ENCODE measurements at regions not wholly inside any gene's neighbourhood (a gene's known extent, or its start where the extent isn't known, plus 50 kb on each side); places are given as distances from the start of the nearest gene placed in this dataset.
"Not testable (repeated sequence)": the region's sequence is repeated elsewhere in the genome, so short reads cannot be mapped to it uniquely, and the experiment has no call there.

DNA sequence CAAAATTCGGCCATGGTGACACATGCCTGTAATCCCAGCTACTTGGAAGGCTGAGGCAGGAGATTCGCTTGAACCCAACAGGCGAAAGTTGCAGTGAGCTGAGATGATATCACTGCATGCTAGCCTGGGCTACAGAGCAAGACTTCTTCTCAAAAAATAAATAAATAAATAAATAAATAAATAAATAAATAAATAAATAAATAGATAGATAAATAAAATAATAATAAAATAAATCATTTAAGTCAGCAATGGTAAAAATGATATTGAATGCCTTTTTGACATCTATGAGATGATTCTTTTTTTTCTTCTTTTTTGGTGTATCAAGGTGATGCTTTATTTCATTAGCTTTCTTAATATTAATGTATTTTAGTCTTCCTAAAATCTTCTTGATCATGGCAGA is 221.7 kb upstream of the RXFP2 start:
- no peak for DNase-seq (ENCODE audit: low read depth in 2 of 2)

DNA sequence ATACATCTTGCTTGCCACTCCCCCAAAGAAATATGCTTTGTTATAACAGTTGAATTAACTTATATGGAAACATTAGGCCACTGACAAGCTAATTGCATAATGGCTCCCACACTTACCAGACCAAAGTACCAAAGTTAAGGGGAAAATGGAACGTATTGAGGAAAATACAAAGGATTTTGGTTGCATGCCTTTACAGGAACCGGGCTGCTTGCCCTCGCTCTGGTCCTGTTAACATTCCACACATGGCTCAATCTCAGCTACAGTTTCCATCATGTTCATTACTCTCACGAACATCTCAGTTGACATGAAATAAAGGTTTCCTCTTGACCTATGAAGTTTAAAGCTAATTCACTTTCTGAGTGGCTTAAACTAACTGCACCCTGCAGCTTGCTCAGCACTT is 220.7 kb upstream of the RXFP2 start:
- no peak for DNase-seq (ENCODE audit: low read depth in 2 of 2)

DNA sequence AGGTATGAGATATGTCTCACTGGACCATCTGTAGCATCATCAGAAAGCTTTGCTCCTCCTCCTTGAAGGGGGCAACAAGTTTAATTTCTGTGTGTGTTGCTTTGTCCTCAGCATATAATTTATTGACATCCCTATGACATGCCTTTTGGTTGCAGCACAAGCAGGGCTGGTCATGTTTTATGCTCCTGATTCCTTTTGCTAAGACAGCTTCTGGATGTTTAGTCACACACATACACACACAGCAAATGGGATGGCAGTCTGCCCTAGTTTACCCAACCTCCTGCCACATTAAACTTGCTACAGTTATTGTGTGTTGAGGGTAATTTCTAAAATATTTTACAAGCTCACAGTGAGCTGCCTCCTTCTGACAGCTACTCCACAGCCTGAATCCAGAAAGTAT is 217.9 kb upstream of the RXFP2 start:
- DNase-seq (ENCODE audit: low read depth in 2 of 2) = no peak

DNA sequence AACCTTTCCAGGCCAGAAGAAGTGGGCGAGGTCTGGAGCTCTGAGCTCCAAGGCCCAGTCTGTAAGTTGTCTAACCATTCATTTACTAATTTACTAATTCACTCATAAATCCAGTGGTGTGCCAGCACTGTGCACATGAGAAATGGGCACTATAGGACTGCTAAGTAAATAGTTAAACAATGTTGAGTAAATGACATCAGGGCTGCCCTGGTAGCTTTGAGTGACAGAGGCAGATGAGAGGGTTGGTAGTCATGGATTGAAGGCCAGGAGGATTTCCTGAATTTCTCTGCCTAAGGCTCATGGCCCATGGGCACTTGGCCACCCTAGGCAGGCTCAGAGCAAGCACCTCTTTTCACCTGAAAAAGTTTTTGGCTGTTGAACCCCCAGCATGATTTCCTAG is 216.9 kb upstream of the RXFP2 start:
- no peak for DNase-seq (ENCODE audit: low read depth in 2 of 2)

DNA sequence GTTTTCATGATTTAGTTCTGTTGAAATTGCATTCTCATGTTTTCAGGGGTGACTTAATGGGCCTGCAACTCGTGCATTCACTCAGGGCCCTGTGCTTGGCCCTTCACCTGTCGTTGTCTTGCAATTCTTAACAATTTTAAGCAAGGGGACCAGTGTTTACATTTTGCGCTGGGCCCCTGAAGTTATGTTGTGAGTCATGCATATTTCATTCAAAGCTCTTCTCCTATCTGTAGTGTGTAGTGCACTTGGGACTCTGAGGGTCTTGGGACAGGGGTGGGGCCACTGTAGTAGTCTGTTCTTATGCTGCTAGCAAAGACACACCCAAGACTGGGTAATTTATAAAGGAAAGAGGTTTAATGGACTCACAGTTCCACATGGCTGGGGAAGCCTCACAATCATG is 211.2 kb upstream of the RXFP2 start:
- no peak for DNase-seq (ENCODE audit: low read depth in 2 of 2)

DNA sequence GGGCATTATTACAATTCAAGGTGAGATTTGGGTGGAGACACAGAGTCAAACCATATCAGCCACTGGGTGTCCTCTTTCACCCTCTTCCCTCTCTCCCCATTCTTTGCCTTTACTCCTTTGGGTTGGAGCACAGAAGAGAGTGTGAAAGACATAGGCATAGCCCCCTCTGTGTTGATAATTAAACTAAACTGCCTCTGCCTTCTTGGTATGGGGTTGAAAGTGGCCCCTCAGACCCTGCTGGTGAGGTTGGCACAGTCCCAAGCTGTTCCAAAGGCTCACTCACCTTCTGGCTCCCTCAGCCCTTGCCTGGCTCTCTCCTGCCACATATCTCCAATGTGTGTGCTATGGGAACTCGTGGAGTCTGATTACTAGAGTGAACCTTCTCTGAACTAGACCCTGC is 210.6 kb upstream of the RXFP2 start:
- DNase-seq (ENCODE audit: low read depth in 2 of 2) = no peak

DNA sequence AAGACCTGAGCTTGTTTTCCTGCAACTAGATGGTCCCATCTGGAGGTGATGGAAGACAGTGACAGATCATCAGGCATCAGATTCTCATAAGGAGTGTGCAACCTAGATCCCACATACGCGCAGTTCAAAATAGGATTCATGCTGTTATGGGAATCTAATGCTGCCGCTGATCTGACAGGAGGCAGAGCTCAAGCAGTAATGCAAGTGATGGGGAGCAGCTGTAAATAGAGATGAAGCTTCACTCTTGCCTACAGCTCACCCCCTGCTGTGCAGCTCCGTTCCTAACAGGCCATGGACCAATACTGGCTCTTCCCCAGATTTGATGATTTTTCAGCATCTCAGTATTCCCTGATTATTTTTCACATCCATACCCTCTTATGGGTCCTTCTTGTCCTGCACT is 208.4 kb upstream of the RXFP2 start:
- DNase-seq (ENCODE audit: low read depth in 2 of 2) = no peak

DNA sequence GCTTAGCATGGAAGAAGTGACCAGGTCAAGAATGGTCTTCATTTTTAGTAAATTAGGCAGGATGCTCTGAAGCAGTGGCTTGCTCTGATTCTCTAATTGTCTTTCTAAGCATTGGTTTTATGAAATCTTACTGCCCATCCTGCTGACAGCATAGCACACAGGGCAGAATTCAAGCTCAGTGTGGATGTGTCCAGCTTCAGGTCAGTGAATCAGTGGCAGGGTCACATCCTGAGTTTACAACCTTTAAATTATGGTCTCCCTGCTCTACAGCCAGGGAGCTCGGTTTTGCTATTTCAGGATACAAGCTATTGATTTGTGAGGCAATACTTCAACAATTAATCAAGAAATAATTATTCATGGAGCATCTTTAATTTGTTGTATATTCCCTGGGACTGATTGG is 202.3 kb upstream of the RXFP2 start:
- DNase-seq (ENCODE audit: low read depth in 2 of 2) = no peak

DNA sequence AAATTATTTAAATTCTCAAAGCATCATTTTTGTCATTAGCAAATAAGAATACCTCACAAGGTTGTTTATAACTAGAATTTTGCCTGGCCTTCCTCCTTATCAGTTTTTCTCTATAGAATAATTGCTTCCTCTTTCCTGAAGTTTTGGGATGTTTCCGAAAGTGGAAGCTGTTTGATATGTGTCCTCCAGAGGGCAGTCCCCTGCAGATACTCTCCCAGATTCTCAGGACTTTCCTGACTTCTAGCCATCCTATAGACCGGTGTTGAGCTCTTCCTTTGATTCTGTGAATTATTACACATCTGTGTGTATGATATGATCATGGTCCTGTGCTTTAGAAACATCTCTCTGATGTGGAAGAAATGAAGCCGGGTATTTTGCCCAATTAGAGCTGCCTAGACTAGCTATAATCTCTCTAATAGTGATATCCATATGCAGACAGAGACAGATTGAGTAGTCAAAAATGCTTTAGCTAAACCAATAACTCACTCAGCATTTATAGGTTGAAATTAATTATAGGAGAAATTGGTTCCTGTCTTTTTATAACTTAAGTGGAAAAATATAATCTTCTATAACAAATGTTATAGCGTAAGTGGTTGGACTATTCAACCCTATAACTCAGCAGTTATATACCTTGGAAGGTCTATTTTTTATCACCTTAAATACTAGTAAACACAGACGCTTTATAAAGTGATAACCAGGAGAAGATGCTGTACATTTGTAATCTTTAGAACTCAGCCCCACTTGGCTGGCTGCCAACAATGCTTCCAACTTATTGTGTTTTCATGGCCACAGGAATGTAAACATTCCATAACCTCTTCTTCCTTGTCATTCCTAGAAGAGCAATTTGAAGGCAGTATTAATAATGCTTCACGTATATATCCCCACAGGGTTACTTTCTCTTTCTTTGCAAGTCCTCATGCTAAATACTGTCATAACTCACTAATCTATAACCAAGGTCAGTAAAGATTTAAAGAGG is 201.0 kb upstream of the RXFP2 start:
- no peak for DNase-seq (ENCODE audit: low read depth in 2 of 2)

DNA sequence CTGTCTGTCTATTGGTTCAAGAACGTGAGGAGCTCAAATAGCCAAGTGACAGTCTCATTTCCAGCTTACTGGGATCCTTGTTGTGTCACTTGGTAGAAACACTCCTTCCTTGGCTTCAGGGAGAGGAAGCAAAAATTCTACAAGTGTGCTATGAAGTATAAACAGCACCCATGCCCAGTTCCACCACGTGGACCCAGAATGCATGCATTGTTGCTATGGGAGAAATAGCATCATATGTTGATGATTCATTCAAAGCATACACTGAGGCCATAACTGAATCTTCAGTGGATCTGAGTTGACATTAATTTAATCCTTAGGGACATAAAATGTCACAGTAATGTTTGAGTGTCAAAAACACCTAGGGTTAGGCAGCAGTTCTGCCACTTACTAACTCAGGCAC is 199.0 kb upstream of the RXFP2 start:
- no peak for DNase-seq (ENCODE audit: low read depth in 2 of 2)

DNA sequence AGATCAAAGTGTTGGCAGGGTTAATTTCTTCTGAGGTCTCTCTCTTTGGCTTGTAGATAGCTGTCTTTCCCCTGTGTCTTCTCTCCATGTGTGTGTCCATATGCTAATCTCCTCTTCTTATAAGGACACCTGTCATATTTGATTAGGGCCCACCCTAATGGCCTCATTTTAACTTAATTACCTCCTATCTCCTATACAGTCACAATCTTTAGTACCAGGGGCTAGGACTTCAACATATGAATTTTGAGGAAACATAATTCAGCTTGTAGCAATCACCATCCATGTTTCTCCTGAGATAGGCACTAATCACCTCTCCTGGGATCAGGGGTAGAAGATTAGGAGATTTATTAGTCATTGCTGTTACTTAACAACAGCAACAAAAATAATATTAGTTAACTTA is 196.1 kb upstream of the RXFP2 start:
- no peak for DNase-seq (ENCODE audit: low read depth in 2 of 2)

DNA sequence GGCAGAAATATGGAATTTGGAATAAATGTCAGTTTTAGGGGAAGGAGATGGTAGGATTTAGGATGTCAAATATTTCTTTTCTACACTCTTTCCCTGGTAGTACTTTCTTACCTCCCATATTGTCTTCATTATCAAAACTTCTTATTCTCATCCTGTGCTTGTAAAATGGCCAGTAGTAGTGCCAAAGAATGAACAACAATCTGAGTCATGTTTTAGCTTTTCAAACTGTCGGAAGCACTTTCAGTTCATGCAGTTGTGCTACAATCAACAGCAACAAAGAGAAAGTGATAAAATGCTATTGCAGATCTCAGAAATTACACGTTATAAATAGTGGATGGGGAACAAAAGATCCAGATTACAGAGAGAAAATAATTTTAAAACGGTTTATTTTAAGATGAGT is 193.7 kb upstream of the RXFP2 start:
- DNase-seq (ENCODE audit: low read depth in 2 of 2) = no peak

DNA sequence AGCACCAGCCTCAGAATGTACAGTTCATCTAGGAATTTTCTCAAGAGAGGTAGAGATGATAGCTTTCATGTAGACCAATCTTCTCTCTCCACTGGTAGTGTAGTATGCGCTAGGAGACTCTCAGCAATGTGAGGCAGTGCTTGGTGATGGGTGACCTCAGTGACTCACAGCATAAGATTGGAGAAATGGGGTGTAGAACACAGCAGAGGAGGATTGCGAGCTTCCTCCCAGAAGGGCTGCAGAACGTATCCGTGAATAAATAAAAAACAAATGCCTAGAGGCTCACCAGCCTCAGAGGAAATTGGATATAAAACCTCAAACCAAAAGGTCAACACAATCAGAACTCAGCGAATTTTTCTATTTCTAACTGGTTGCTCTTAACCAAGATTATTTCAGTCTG is 182.9 kb upstream of the RXFP2 start:
- no peak for DNase-seq (ENCODE audit: low read depth in 2 of 2)

DNA sequence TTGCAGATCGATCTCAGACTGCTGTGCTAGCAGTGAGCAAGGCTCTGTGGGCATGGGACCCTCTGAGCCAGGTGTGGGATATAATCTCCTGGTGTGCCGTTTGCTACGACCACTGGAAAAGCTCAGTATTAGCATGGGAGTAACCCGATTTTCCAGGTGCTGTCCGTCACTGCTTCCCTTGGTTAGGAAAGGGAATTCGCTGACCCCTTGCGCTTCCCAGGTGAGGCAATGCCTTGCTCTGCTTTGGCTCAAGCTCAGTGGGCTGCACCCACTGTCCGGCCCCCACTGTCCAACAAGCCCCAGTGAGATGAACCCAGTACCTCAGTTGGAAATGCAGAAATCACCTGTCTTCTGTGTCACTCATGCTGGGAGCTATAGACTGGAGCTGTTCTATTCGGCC is 155.1 kb upstream of the RXFP2 start:
- not testable (repeated sequence) for DNase-seq (ENCODE audit: low read depth in 2 of 2)

DNA sequence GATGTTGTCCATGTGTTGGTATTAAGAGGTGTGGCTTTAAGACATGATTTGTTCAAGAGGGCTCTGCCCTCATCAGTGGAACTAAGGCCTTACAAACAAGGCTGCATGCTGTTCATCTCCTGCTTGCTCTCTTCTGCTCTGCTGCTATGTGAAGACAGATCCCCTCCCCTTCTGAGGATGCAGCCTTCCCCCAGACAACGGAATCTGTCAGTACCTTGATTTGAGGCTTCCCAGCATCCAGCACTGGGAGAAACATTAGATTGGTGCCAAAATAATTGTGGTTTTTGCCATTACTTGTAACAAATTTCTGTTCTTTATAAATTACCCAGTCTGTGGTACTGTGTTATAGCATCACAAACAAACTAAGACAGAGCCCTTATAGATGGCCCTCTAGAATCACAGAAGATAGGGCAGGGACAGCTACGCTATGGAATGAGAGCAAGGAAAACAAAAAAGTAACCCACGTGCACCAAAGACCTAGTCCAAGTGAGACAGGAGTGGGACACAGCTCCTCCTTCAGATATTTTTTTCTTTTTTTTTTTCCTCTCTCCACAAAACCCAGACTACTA is 151.5 kb upstream of the RXFP2 start:
- DNase-seq (ENCODE audit: low read depth in 2 of 2) = no peak

DNA sequence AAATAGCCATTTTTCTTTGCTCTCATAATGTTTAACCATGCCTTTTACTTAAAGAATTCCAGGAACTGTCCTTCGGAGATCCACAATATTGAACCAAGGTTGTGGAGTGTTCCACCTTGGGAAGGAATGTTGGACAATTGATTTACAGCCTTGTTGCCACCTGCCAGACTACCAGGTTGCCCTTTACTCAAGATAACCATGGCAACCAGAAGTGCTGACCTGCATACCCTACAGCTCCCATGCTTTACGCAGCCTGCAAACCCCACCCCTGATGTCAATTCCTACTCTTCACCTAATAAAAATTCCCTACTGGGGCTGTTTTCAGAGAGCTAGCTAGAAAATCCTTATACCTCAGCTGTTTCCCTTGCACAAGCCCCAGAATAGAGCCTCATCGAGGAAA is 151.0 kb upstream of the RXFP2 start:
- no peak for DNase-seq (ENCODE audit: low read depth in 2 of 2)

DNA sequence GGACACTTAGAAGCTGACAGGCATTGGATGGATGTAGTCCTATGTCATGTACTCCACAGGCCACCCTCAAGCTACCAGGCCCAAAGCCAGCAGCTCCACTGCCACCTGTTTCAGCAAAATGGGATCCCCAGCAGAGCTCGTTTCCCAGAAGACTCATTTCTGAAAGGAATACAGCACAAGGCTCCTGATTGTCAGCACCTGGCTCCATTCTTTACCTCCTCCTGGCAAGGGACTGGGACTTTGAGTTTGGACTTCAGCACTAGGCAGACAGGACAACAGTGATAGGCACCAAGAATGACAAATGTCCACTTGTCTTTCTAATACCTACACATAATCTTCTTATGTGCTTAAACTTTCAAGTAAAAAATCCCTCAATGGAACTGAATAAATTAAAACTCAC is 150.4 kb upstream of the RXFP2 start:
- no peak for DNase-seq (ENCODE audit: low read depth in 2 of 2)

DNA sequence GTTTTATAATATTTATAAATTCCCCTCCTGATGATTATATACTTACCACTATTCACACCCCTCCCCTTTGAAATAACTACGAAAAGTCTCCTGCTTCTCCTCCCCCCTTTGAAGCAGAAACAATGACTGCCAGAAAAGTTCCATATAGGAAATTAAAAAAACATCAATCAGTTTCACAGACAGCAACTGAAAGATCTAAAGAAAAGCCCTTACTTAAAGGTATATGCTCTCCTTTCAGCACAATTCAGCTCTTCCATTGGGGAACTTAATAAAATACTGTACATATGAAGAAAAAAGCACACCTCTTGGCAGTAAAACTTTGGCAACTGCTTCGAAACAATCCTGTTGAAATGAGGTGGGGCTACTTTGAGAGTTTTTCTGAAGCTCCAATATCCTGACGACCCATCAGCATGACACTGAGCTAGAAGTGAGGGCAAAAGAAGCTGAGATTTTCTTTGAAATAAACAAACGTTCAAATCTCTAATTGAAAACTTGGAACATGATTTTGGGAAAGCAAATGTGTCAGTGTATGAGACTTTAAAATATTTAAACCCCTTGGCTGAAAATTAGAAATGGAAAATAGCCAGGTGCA is 147.6 kb upstream of the RXFP2 start:
- DNase-seq (ENCODE audit: low read depth in 2 of 2) = no peak

DNA sequence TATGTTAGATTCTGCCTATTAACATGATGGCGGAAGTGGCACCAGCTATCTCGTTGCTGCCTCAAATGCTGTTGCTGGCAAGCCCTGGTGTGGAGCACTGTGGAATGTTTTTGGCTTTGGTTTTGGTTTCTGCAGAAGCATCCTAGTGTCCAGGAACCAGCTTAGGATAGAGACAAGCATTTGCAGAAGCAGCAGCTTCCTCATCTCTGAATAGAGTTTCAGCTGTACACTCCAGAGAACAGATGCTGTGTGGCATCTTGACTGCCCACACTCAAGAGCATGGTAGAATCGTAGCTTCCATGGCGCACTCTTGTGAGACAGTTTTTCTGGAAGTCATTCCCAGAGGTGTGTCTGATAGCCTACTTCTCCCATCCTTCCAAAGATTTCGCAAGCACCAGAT is 145.3 kb upstream of the RXFP2 start:
- no peak for DNase-seq (ENCODE audit: low read depth in 2 of 2)

DNA sequence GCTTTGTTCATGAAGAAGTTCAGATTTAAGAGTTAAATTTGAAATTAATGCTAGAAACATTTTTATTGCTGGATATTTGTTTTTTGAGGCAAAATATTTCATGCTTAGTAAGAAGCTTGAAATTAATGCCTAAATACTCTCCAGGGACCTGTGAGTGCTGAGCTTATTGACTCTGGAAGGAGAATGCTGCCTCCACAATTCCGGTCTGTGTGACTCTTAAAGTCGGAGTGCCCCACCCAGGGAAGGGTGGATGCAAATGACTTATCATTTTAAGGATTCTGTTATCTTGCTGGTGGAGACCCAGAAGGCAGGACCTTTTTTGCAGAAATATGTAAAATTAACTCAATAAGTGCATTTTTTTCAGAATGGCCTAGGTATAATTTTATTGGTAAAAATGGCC is 143.8 kb upstream of the RXFP2 start:
- DNase-seq (ENCODE audit: low read depth in 2 of 2) = no peak

DNA sequence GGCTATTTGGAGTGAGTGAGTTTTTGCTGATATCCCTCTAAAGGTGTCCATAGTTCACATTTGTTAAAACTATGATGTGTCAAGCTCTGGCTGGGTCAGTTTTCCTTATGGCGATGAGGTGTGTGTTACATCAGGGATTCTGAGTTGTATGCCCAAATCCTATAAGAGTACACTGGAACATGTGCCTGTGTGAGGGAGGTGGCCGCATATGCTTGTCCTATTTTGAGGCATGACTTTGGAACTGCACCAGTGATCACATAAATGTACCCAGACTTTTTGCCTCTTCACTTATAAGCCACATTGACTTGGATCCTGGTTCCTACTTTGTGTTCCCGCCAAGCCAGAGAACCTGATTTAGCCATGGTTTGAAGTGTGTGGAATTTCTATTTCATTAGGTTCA is 140.3 kb upstream of the RXFP2 start:
- no peak for DNase-seq (ENCODE audit: low read depth in 2 of 2)

DNA sequence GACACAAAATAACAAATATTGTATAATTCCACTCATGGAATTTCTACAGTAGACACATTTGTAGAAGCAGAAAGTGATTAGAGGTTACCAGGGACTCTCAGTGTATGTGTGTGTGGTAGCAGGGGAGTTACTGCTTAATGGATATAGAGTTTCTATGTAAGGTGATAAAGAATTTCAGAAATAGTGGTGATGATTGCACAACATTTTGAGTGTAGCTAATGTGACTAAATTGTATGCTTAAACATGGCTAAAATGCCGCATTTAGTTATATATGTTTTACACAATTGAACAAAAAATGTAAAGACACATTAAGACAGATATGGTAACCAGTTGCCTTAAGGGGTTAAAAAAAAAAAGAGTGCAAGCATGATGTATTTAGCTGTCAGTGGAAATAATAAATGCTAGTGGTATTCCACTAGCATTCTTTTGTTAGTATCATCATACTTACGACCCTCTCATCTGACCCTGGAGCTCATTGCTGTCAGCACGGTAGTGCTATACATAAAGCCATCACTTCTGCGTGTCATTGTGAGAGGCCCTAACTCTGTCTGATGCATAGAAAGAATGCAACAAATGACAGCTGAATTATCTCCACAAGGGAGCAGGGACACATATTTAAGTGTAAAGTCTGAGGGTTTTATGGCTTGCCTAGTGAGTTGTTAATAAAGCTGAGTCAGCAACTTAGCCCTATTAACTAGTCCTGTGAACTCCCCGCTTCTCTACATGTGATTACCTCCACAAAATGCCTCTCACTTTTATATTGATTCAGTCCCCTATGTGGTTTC is 134.1 kb upstream of the RXFP2 start:
- DNase-seq (ENCODE audit: low read depth in 2 of 2) = no peak

Data from stimulated activated CD8-positive, alpha-beta memory T cell treated with anti-CD3 and anti-CD28 coated beads, Interleukin-7, amount 100 ng/mL, for 1 hour (primary cell).